ENCODE measurements at regions not wholly inside any gene's neighbourhood (a gene's known extent, or its start where the extent isn't known, plus 50 kb on each side); places are given as distances from the start of the nearest gene placed in this dataset.

GRCh38 chr13:44230736-44231135 is 142.9 kb upstream of the SERP2 start:
- TF ChIP-seq CTCF (conservative IDR thresholded peaks at IDR 0.05 in 1 of 2, IDR thresholded peaks at IDR 0.05 in 1 of 2; ENCODE audit: extremely low read depth in 1 of 2, insufficient read depth in 1 of 2, low read depth in 1 of 2, low read length in 2 of 2) (no peak), EZH2 (IDR thresholded peaks at IDR 0.05; ENCODE audit: borderline replicate concordance, low read length) (no peak)

All from mammary epithelial cell (primary cell).